AG04450 (cell line): ENCODE measurements at regions not wholly inside any gene's neighbourhood (a gene's known extent, or its start where the extent isn't known, plus 50 kb on each side); places are given as distances from the start of the nearest gene placed in this dataset.

Source experiments
- CTCF ChIA-PET: fragments of 300-600, 350-600 bp; formaldehyde crosslinking; extraction: SDS; loops from one replicate; lab custom pipeline; 2022; ENCODE audit warnings: antibody characterized with exemption, inconsistent platforms; lab: Charles Lee
- POLR2A ChIA-PET: fragments of 350-600 bp; formaldehyde crosslinking; extraction: SDS; loops from one replicate; lab custom pipeline; 2021; ENCODE audit warnings: antibody characterized with exemption, inconsistent platforms; lab: Yijun Ruan, JAX
- DNase-seq: peaks from one replicate; pipeline ENCODE4 v3.0.0-alpha.2; 2011; ENCODE audit warnings: low read depth, low spot score
- H3K27ac ChIP-seq: one replicate; pipeline ENCODE4 v1.5.1; 2012; ENCODE audit warnings: low read depth, low read length, control low read depth
- H3K27me3 ChIP-seq: one replicate; pipeline ENCODE4 v1.6.0; 2012; ENCODE audit warnings: low read length; ENCODE audit not compliant: control insufficient read depth, insufficient read depth
- H3K4me3 ChIP-seq: 2 replicates; pipeline ENCODE4 v1.5.1; 2011; ENCODE audit warnings: mild to moderate bottlenecking, low read depth, low read length, control low read depth
- H3K9me3 ChIP-seq: 2 replicates; pipeline ENCODE4 v1.5.1; 2012; ENCODE audit warnings: low read length; ENCODE audit not compliant: control insufficient read depth, insufficient read depth
- CTCF ChIP-seq: IDR thresholded peaks from 2 replicates; pipeline ENCODE4 v1.5.1; 2011; ENCODE audit warnings: low read depth, low read length, control low read depth, inconsistent platforms

GRCh38 chrX:118218079-118218478, 101.5 kb upstream of the KLHL13 start:
- Histone ChIP-seq H3K9me3 (no peaks in the 10 kb centered on the region), H3K27ac (no peak overlapping the region), H3K4me3 (no peak overlapping the region), H3K27me3 (no peaks in the 10 kb centered on the region)
- no peak for TF ChIP-seq CTCF
- no peak for DNase-seq
- ChIA-PET CTCF (no interaction called here), POLR2A (no interaction called here)

DNA sequence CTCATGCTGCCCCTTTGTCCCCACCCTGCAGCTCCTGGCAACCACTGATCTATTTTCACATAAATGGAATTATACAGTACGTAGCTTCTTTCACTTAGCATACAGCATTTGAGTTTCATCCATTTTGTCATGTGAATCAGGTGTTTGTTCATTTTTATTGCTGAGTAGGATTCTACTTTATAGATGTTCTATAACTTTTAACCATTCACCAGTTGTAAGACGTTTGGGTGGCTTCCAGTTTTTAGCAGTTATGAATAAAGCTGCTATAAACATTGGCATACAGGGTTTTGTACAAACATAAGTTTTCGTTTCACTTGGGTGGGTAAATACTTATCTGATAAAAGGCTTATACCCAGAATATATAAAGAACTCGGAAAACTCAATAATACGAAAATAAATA, 102.3 kb upstream of the KLHL13 start:
- Histone ChIP-seq H3K27ac (no peak overlapping the region), H3K27me3 (no peaks in the 10 kb centered on the region), H3K4me3 (no peak overlapping the region), H3K9me3 (no peaks in the 10 kb centered on the region)
- CTCF ChIA-PET, result no interaction called here
- no peak for DNase-seq
- no peak for TF ChIP-seq CTCF
- POLR2A ChIA-PET, result no interaction called here

DNA sequence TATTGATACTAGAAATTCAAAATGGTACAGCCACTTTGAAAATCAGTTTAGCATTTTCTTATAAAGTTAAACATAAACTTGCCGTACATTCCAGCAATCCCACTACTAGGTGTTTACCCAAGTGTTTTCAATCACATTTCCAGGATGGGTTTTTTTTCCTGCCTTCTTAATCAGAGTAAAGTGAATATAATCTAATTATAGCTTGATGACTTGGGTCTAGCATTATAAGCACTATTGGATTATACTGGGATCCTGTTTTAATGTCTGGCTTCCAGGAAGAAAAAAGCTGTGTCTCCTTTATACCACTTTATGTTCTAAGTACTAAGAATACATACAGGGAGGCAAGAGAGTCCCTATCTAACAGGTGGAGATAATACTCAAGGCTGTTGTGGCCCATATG, 103.3 kb upstream of the KLHL13 start:
- no peak for DNase-seq
- CTCF ChIA-PET, result interaction anchor here (0.6 kb wide), 1 partner anchor 35 kb away, joined by 3 read pairs; no protein-coding TSS in a partner anchor

GRCh38 chrX:118220509-118220908, 103.9 kb upstream of the KLHL13 start:
- no peak for TF ChIP-seq CTCF
- Histone ChIP-seq H3K4me3 (no peak overlapping the region), H3K27me3 (no peaks in the 10 kb centered on the region), H3K9me3 (no peaks in the 10 kb centered on the region), H3K27ac (no peak overlapping the region)
- CTCF ChIA-PET, result interaction anchor here (0.6 kb wide), 1 partner anchor 34 kb away, joined by 3 read pairs; no protein-coding TSS in a partner anchor
- no peak for DNase-seq
- POLR2A ChIA-PET, result no interaction called here

More for the DNA sequence above, 103.3 kb upstream of the KLHL13 start:
- Histone ChIP-seq H3K4me3 (no peak overlapping the region), H3K27me3 (no peaks in the 10 kb centered on the region), H3K27ac (no peak overlapping the region), H3K9me3 (no peaks in the 10 kb centered on the region)
- POLR2A ChIA-PET, result no interaction called here
- no peak for TF ChIP-seq CTCF

DNA sequence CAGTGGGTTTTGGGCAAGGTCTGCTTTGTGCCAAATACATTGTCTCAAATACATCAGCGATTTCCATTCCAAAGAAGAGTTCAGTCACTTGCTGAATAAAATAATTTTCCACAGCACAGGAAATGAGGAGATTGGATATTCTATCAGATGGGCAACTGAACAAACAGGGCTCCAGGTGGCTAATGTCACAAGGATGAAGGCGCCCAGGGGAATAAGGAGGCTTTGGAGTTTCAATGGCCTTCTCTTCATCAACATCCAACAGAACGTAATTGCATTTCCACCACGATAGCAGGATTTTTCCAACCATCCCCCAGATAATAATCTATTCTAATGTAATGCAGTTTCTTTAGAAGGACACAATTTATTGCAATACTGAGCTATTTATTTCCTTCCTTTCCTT, 104.7 kb upstream of the KLHL13 start:
- DNase-seq, result no peak
- ChIA-PET POLR2A (no interaction called here), CTCF (no interaction called here)
- Histone ChIP-seq H3K27ac (no peak overlapping the region), H3K4me3 (no peak overlapping the region), H3K27me3 (no peaks in the 10 kb centered on the region), H3K9me3 (no peaks in the 10 kb centered on the region)
- no peak for TF ChIP-seq CTCF
